ENCODE measurements at regions not wholly inside any gene's neighbourhood (a gene's known extent, or its start where the extent isn't known, plus 50 kb on each side); places are given as distances from the start of the nearest gene placed in this dataset.

DNA sequence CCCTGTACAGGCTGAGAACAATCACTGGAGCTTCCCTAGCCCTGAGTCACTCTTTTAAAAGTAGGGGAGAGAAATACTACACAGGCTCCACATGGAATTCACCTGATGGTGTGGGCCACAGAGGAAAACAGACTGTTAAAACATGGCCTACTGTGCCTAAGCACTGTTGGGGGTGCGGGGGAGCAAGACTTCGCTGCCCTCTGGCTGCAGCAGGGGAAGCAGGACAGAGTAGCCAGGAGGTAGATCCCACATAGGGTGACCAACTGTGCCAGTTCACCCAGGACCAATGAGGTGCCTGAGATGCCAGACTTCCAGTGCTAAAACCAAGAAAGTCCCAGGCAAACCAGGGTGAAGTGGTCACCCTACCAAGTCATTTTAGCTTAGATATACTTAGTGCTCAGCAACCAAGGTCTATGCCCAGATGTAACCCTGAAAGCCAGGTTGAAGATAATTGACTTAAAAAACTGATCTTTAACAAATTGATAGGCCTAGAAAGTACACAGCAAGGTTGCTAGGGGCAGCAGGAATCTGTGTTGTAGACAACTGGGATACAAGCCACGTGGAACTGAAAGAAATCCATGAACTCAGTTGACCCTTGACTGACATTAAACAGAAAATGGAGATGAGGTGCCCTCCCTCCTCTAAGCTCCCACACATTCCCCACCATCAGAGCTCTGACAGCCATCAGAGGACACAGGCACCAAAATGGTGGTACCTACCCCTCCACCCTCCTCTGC lies 344.2 kb upstream of the PPP2R3A start:
- Histone ChIP-seq H2BK120ac (ENCODE audit: low read depth, low read length) (no peak overlapping the region), H3K4ac (ENCODE audit: low read depth, low read length) (no peak overlapping the region), H2BK15ac (ENCODE audit: low read depth, low read length) (no peak overlapping the region), H3K9me1 (ENCODE audit: insufficient read depth, low read length) (no peaks in the 10 kb centered on the region), H4K91ac (ENCODE audit: insufficient read depth, low read depth, low read length) (no peak overlapping the region), H3K23ac (ENCODE audit: low read depth, low read length) (no peak overlapping the region), H2AFZ (replicated peaks; ENCODE audit: low read length, poor library complexity) (no peak overlapping the region), H3K79me1 (ENCODE audit: low read depth in 1 of 2, low read length in 2 of 2) (no peaks in the 10 kb centered on the region), H3K27ac (ENCODE audit: insufficient read depth, low read length) (no peak overlapping the region), H2AK9ac (replicated peaks; ENCODE audit: low read depth, low read length, poor library complexity) (no peak overlapping the region), H3K56ac (ENCODE audit: extremely low read depth, insufficient read depth, low read length) (no peak overlapping the region), H4K20me1 (ENCODE audit: insufficient read depth, low read length) (no peaks in the 10 kb centered on the region), H3K4me2 (ENCODE audit: low read depth, low read length) (no peak overlapping the region), H2AK5ac (ENCODE audit: low read depth, low read length) (no peak overlapping the region), H3K4me3 (ENCODE audit: insufficient read depth, low read depth, low read length) (no peak overlapping the region), H3K9me3 (ENCODE audit: control insufficient read depth, insufficient read depth, low read length) (no peaks in the 10 kb centered on the region), H4K5ac (ENCODE audit: low read depth, low read length) (no peak overlapping the region), H3K36me3 (ENCODE audit: control insufficient read depth, insufficient read depth, low read length) (no peaks in the 10 kb centered on the region), H4K8ac (ENCODE audit: low read depth in 2 of 2, low read length in 2 of 2) (no peak overlapping the region), H2BK20ac (ENCODE audit: low read depth, low read length) (no peak overlapping the region), H3K14ac (replicated peaks; ENCODE audit: low read depth, low read length) (no peak overlapping the region), H3K18ac (ENCODE audit: low read depth, low read length) (no peak overlapping the region), H3K27me3 (ENCODE audit: control insufficient read depth, insufficient read depth, low read length) (no peaks in the 10 kb centered on the region), H2BK5ac (ENCODE audit: low read depth, low read length, poor library complexity, severe bottlenecking) (no peak overlapping the region), H3K9ac (ENCODE audit: low read depth, low read length) (no peak overlapping the region), H3K4me1 (ENCODE audit: control insufficient read depth, insufficient read depth, low read length) (no peaks in the 10 kb centered on the region)
- DNase-seq = no peak
- ATAC-seq (ENCODE audit: low read depth) = no peak
- in situ Hi-C loops (cut with MboI; ENCODE audit: low sequenced_read_pairs) (no loop called here), dilution Hi-C loops (cut with HindIII; ENCODE audit: low sequenced_read_pairs, unreplicated experiment) (no loop called here), intact Hi-C loops (cut with micrococcal nuclease) (no loop called here)
- no TSS peak for BruUV-seq (replicated peaks)
- TF ChIP-seq CEBPB (IDR thresholded peaks at IDR 0.05; ENCODE audit: low read depth, low read length) (no peak), CHD1 (IDR thresholded peaks at IDR 0.05; ENCODE audit: low read depth, low read length) (no peak), POLR2A (IDR thresholded peaks at IDR 0.05; ENCODE audit: low read depth, low read length) (no peak), FOS (IDR thresholded peaks at IDR 0.05; ENCODE audit: low read depth, low read length) (no peak), MAFK (IDR thresholded peaks at IDR 0.05; ENCODE audit: low read depth, low read length) (no peak), MXI1 (IDR thresholded peaks at IDR 0.05; ENCODE audit: borderline replicate concordance, low read depth, low read length) (no peak), SMC3 (IDR thresholded peaks at IDR 0.05; ENCODE audit: low read depth, low read length) (no peak), RAD21 (IDR thresholded peaks at IDR 0.05; ENCODE audit: low read length) (no peak), NFE2L2 (IDR thresholded peaks at IDR 0.05; ENCODE audit: low read depth, low read length) (no peak), RFX5 (IDR thresholded peaks at IDR 0.05; ENCODE audit: low read depth, low read length) (no peak), BHLHE40 (IDR thresholded peaks at IDR 0.05; ENCODE audit: low read depth, low read length) (no peak), RCOR1 (IDR thresholded peaks at IDR 0.05; ENCODE audit: insufficient replicate concordance, low read length) (no peak), MAZ (IDR thresholded peaks at IDR 0.05; ENCODE audit: borderline replicate concordance, low read depth, low read length) (no peak)
- TF ChIP-seq, protein P1, sequence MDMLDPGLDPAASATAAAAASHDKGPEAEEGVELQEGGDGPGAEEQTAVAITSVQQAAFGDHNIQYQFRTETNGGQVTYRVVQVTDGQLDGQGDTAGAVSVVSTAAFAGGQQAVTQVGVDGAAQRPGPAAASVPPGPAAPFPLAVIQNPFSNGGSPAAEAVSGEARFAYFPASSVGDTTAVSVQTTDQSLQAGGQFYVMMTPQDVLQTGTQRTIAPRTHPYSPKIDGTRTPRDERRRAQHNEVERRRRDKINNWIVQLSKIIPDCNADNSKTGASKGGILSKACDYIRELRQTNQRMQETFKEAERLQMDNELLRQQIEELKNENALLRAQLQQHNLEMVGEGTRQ (IDR thresholded peaks at IDR 0.05; ENCODE audit: low read depth, low read length) = no peak
- TF ChIP-seq, protein P2, sequence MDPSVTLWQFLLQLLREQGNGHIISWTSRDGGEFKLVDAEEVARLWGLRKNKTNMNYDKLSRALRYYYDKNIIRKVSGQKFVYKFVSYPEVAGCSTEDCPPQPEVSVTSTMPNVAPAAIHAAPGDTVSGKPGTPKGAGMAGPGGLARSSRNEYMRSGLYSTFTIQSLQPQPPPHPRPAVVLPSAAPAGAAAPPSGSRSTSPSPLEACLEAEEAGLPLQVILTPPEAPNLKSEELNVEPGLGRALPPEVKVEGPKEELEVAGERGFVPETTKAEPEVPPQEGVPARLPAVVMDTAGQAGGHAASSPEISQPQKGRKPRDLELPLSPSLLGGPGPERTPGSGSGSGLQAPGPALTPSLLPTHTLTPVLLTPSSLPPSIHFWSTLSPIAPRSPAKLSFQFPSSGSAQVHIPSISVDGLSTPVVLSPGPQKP (IDR thresholded peaks at IDR 0.05; ENCODE audit: borderline replicate concordance, low read depth, low read length) = no peak
- TF ChIP-seq, protein P3, sequence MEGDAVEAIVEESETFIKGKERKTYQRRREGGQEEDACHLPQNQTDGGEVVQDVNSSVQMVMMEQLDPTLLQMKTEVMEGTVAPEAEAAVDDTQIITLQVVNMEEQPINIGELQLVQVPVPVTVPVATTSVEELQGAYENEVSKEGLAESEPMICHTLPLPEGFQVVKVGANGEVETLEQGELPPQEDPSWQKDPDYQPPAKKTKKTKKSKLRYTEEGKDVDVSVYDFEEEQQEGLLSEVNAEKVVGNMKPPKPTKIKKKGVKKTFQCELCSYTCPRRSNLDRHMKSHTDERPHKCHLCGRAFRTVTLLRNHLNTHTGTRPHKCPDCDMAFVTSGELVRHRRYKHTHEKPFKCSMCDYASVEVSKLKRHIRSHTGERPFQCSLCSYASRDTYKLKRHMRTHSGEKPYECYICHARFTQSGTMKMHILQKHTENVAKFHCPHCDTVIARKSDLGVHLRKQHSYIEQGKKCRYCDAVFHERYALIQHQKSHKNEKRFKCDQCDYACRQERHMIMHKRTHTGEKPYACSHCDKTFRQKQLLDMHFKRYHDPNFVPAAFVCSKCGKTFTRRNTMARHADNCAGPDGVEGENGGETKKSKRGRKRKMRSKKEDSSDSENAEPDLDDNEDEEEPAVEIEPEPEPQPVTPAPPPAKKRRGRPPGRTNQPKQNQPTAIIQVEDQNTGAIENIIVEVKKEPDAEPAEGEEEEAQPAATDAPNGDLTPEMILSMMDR (conservative IDR thresholded peaks at IDR 0.05; ENCODE audit: low read depth, low read length) = no peak
- POLR2A ChIA-PET (ENCODE audit: unreplicated experiment) = no interaction called here
- 61% methylated on average over 2 of the region's 3 CpGs; no CpG with 5 or more reads in 1 of the 2 experiments for WGBS, 2 experiments (ENCODE audit: extremely low coverage in 2 of 2, insufficient read length in 1 of 2)
- CTCF ChIA-PET = interaction anchor here (0.6 kb wide), 1 partner anchor 115 kb away, joined by 3 read pairs; no protein-coding TSS in a partner anchor
